ENCODE measurements at regions not wholly inside any gene's neighbourhood (a gene's known extent, or its start where the extent isn't known, plus 50 kb on each side); places are given as distances from the start of the nearest gene placed in this dataset.

DNA sequence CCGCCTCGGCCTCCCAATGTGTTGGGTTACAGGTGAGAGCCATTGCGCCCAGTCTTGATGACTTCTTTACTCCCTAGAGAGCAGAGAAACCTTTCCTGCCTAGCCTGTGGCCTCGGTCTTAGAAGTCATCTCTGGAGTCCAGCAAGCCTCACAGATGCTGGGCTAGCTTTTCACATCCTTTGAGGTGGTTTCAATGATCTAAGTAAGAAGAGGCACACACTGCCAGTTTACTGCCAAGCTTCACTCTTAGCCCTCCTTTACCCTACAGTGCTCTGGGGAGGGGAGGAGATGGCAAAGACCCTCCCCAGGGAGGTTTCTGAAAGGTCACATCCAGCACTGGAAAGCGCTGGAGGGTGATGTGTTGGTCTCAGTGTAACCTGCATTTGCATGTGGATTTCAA is 304.8 kb downstream of the PCNX1 start:
- TF ChIP-seq POLR2AphosphoS5 (IDR thresholded peaks at IDR 0.05) = no peak
- TF ChIP-seq, protein P1, sequence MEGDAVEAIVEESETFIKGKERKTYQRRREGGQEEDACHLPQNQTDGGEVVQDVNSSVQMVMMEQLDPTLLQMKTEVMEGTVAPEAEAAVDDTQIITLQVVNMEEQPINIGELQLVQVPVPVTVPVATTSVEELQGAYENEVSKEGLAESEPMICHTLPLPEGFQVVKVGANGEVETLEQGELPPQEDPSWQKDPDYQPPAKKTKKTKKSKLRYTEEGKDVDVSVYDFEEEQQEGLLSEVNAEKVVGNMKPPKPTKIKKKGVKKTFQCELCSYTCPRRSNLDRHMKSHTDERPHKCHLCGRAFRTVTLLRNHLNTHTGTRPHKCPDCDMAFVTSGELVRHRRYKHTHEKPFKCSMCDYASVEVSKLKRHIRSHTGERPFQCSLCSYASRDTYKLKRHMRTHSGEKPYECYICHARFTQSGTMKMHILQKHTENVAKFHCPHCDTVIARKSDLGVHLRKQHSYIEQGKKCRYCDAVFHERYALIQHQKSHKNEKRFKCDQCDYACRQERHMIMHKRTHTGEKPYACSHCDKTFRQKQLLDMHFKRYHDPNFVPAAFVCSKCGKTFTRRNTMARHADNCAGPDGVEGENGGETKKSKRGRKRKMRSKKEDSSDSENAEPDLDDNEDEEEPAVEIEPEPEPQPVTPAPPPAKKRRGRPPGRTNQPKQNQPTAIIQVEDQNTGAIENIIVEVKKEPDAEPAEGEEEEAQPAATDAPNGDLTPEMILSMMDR (IDR thresholded peaks at IDR 0.05 in 8 of 11, conservative IDR thresholded peaks at IDR 0.05 in 3 of 11) = no peak
- TF ChIP-seq POLR2A (IDR thresholded peaks at IDR 0.05) = no peak
